IPS DF 6.9 (cell line): ENCODE measurements at regions not wholly inside any gene's neighbourhood (a gene's known extent, or its start where the extent isn't known, plus 50 kb on each side); places are given as distances from the start of the nearest gene placed in this dataset.
"Not testable (repeated sequence)": the region's sequence is repeated elsewhere in the genome, so short reads cannot be mapped to it uniquely, and the experiment has no call there.

ENCODE experiments used
- DNase-seq: peaks from one replicate; pipeline ENCODE4 v3.0.0-alpha.2; 2013; ENCODE audit warnings: low read depth, low spot score
- H3K27ac ChIP-seq: one replicate; pipeline ENCODE4 v1.5.1; 2013; ENCODE audit warnings: low read length, control low read depth
- H3K27me3 ChIP-seq: 2 replicates; pipeline ENCODE4 v1.6.1; 2013; ENCODE audit warnings: mild to moderate bottlenecking, low read length; ENCODE audit not compliant: control insufficient read depth, insufficient read depth
- H3K36me3 ChIP-seq: 2 replicates; pipeline ENCODE4 v1.6.1; 2013; ENCODE audit warnings: low read length; ENCODE audit not compliant: control insufficient read depth, insufficient read depth
- H3K4me1 ChIP-seq: 2 replicates; pipeline ENCODE4 v1.6.1; 2013; ENCODE audit warnings: low read length; ENCODE audit not compliant: control insufficient read depth, insufficient read depth
- H3K4me3 ChIP-seq: 2 replicates; pipeline ENCODE4 v1.5.1; 2013; ENCODE audit warnings: mild to moderate bottlenecking, low read length
- H3K9me3 ChIP-seq: 2 replicates; pipeline ENCODE4 v1.6.1; 2013; ENCODE audit warnings: low read length, inconsistent platforms; ENCODE audit not compliant: control insufficient read depth, insufficient read depth
- WGBS: extraction: QIAGEN DNeasy Blood & Tissue Kit; methylation state at CpG from one replicate; pipeline ENCODE4 v1.1.7; 2013; ENCODE audit warnings: mixed read lengths, missing lambda C conversion rate; ENCODE audit not compliant: insufficient read length, insufficient coverage; 5-methylcytosine and 5-hydroxymethylcytosine counted together

- H3K9me3 ChIP-seq: no peaks in the 10 kb centered on the region
- H3K27ac ChIP-seq: no peak overlapping the region
- H3K4me3 ChIP-seq: no peak overlapping the region
- H3K4me1 ChIP-seq: no peaks in the 10 kb centered on the region
- no peak for DNase-seq
- no peaks in the 10 kb centered on the region for H3K36me3 ChIP-seq
- no peaks in the 10 kb centered on the region for H3K27me3 ChIP-seq
- no CpG with 5 or more reads among the region's 3 CpGs for WGBS
Observed at GRCh38 chr7:149566103-149566502, 68.5 kb upstream of the ZNF746 start.

GRCh38 chr7:149565096-149565382, 67.4 kb upstream of the ZNF746 start:
- WGBS: no CpG with 5 or more reads among the region's 1 CpG
- no peak for DNase-seq
- Histone ChIP-seq H3K4me1 (no peaks in the 10 kb centered on the region), H3K27ac (no peak overlapping the region), H3K9me3 (no peaks in the 10 kb centered on the region), H3K27me3 (no peaks in the 10 kb centered on the region), H3K4me3 (no peak overlapping the region), H3K36me3 (no peaks in the 10 kb centered on the region)

GRCh38 chr7:149564340-149565095, 66.9 kb upstream of the ZNF746 start:
- no peak overlapping the region for H3K4me3 ChIP-seq
- no peaks in the 10 kb centered on the region for H3K4me1 ChIP-seq
- H3K27ac ChIP-seq: no peak overlapping the region
- H3K36me3 ChIP-seq: no peaks in the 10 kb centered on the region
- DNase-seq: no peak
- no peaks in the 10 kb centered on the region for H3K9me3 ChIP-seq
- WGBS: no CpG with 5 or more reads among the region's 4 CpGs
- no peaks in the 10 kb centered on the region for H3K27me3 ChIP-seq

GRCh38 chr7:149562602-149563001, 65.0 kb upstream of the ZNF746 start:
- Histone ChIP-seq H3K9me3 (no peaks in the 10 kb centered on the region), H3K4me1 (no peaks in the 10 kb centered on the region), H3K27me3 (no peaks in the 10 kb centered on the region), H3K27ac (no peak overlapping the region), H3K36me3 (no peaks in the 10 kb centered on the region), H3K4me3 (no peak overlapping the region)
- DNase-seq: no peak
- WGBS: no CpG with 5 or more reads among the region's 4 CpGs

- DNase-seq: no peak
Observed at GRCh38 chr7:149561072-149561471, 63.5 kb upstream of the ZNF746 start.

GRCh38 chr7:149559711-149560110, 62.1 kb upstream of the ZNF746 start:
- no peaks in the 10 kb centered on the region for H3K4me1 ChIP-seq
- H3K36me3 ChIP-seq: no peaks in the 10 kb centered on the region
- no peaks in the 10 kb centered on the region for H3K9me3 ChIP-seq
- WGBS: no CpG with 5 or more reads among the region's 4 CpGs
- no peak overlapping the region for H3K4me3 ChIP-seq
- H3K27ac ChIP-seq: no peak overlapping the region
- DNase-seq: no peak
- no peaks in the 10 kb centered on the region for H3K27me3 ChIP-seq

More at GRCh38 chr7:149561072-149561471, 63.5 kb upstream of the ZNF746 start:
- H3K4me1 ChIP-seq: no peaks in the 10 kb centered on the region
- H3K27ac ChIP-seq: no peak overlapping the region
- no peak overlapping the region for H3K4me3 ChIP-seq
- H3K27me3 ChIP-seq: no peaks in the 10 kb centered on the region
- H3K36me3 ChIP-seq: no peaks in the 10 kb centered on the region
- H3K9me3 ChIP-seq: no peaks in the 10 kb centered on the region
- WGBS: no CpG with 5 or more reads among the region's 3 CpGs

- no CpG with 5 or more reads among the region's 6 CpGs for WGBS
- H3K4me1 ChIP-seq: no peaks in the 10 kb centered on the region
- H3K36me3 ChIP-seq: no peaks in the 10 kb centered on the region
- no peak overlapping the region for H3K4me3 ChIP-seq
- no peaks in the 10 kb centered on the region for H3K9me3 ChIP-seq
- H3K27me3 ChIP-seq: no peaks in the 10 kb centered on the region
- DNase-seq: no peak
- no peak overlapping the region for H3K27ac ChIP-seq
Observed at GRCh38 chr7:149558149-149558861, 60.7 kb upstream of the ZNF746 start.

GRCh38 chr7:149556525-149556924, 58.9 kb upstream of the ZNF746 start:
- not testable (repeated sequence) for H3K36me3 ChIP-seq, DNase-seq, H3K4me3 ChIP-seq, H3K9me3 ChIP-seq, H3K27me3 ChIP-seq, H3K4me1 ChIP-seq, H3K27ac ChIP-seq
- no CpG with 5 or more reads among the region's 4 CpGs for WGBS

- WGBS: no CpG with 5 or more reads among the region's 31 CpGs
- H3K4me3 ChIP-seq, H3K9me3 ChIP-seq, H3K4me1 ChIP-seq, H3K27me3 ChIP-seq, H3K27ac ChIP-seq, H3K36me3 ChIP-seq, DNase-seq: not testable (repeated sequence)
Observed at GRCh38 chr7:149554821-149555220, 57.2 kb upstream of the ZNF746 start.

GRCh38 chr7:149553991-149554390, 56.4 kb upstream of the ZNF746 start:
- H3K27me3 ChIP-seq, H3K4me1 ChIP-seq, H3K4me3 ChIP-seq, H3K9me3 ChIP-seq, H3K27ac ChIP-seq, DNase-seq: not testable (repeated sequence)
- peaks cover 15% of the 10 kb centered on the region for H3K36me3 ChIP-seq
- no CpG with 5 or more reads among the region's 27 CpGs for WGBS

GRCh38 chr7:149552799-149553198, 55.2 kb upstream of the ZNF746 start:
- Histone ChIP-seq H3K4me1 (no peaks in the 10 kb centered on the region), H3K4me3 (no peak overlapping the region), H3K36me3 (peaks cover 21% of the 10 kb centered on the region), H3K27me3 (no peaks in the 10 kb centered on the region), H3K27ac (no peak overlapping the region), H3K9me3 (no peaks in the 10 kb centered on the region)
- no peak for DNase-seq
- WGBS: no CpG with 5 or more reads among the region's 3 CpGs
